Suprapubic skin (tissue), 4 donors: ENCODE measurements at regions not wholly inside any gene's neighbourhood (a gene's known extent, or its start where the extent isn't known, plus 50 kb on each side); places are given as distances from the start of the nearest gene placed in this dataset.

ENCODE experiments used
- DNase-seq, 2 donors: peaks; one replicate each; pipeline ENCODE4 v3.0.0-alpha.2; 2019; ENCODE audit warnings: low spot score in 2 of 2
- H3K27ac ChIP-seq: fragments of 200-600 bp; sonication (generic); one replicate; pipeline ENCODE4 v1.5.1; 2019
- H3K27me3 ChIP-seq: fragments of 200-600 bp; sonication (generic); one replicate; pipeline ENCODE4 v1.5.1; 2019
- H3K36me3 ChIP-seq: fragments of 200-600 bp; sonication (generic); one replicate; pipeline ENCODE4 v1.5.1; 2019
- H3K4me1 ChIP-seq: fragments of 200-600 bp; sonication (generic); one replicate; pipeline ENCODE4 v1.5.1; 2019
- H3K4me3 ChIP-seq: fragments of 200-600 bp; sonication (generic); one replicate; pipeline ENCODE4 v1.5.1; 2019; ENCODE audit warnings: mild to moderate bottlenecking
- H3K9me3 ChIP-seq: fragments of 200-600 bp; sonication (generic); one replicate; pipeline ENCODE4 v1.5.1; 2019
- EP300 ChIP-seq: sonication (generic); formaldehyde crosslinking; IDR thresholded peaks from one replicate; pipeline ENCODE4 v1.6.1; 2017; ENCODE audit warnings: antibody characterized with exemption
- POLR2A ChIP-seq, 2 donors: fragments of 450-650 bp; IDR thresholded peaks; one replicate each; pipeline ENCODE4 v1.6.1; 2017; ENCODE audit warnings: antibody characterized with exemption in 2 of 2, mild to moderate bottlenecking in 2 of 2, moderate library complexity in 2 of 2
- POLR2AphosphoS5 ChIP-seq, 3 donors: sonication (generic); formaldehyde crosslinking; IDR thresholded peaks; one replicate each; pipeline ENCODE4 v1.6.1; 2017; ENCODE audit warnings: antibody characterized with exemption in 3 of 3
- WGBS: methylation state at CpG from one replicate; pipeline ENCODE4 v1.1.5; 2018; 5-methylcytosine and 5-hydroxymethylcytosine counted together
- TF ChIP-seq, protein P1 (sequence below), 2 donors: fragments of 200-600 bp in 1 of 2; fragments of 450-650 bp in 1 of 2; sonication (generic) in 1 of 2; IDR thresholded peaks; one replicate each; pipeline ENCODE4 v1.5.1; 2016 to 2019; ENCODE audit warnings: antibody characterized with exemption in 2 of 2, mild to moderate bottlenecking in 1 of 2, moderate library complexity in 1 of 2

GRCh38 chr17:79279320-79279719 is 204.7 kb downstream of the ENGASE start:
- Histone ChIP-seq H3K27ac (no peak overlapping the region), H3K27me3 (peaks cover 46% of the 10 kb centered on the region), H3K4me3 (no peak overlapping the region), H3K36me3 (no peaks in the 10 kb centered on the region), H3K9me3 (no peaks in the 10 kb centered on the region), H3K4me1 (no peaks in the 10 kb centered on the region)
- no peak for DNase-seq
- TF ChIP-seq POLR2AphosphoS5 (IDR thresholded peaks at IDR 0.05) (no peak), EP300 (no peak), POLR2A (IDR thresholded peaks at IDR 0.05) (no peak)
- TF ChIP-seq, protein P1, sequence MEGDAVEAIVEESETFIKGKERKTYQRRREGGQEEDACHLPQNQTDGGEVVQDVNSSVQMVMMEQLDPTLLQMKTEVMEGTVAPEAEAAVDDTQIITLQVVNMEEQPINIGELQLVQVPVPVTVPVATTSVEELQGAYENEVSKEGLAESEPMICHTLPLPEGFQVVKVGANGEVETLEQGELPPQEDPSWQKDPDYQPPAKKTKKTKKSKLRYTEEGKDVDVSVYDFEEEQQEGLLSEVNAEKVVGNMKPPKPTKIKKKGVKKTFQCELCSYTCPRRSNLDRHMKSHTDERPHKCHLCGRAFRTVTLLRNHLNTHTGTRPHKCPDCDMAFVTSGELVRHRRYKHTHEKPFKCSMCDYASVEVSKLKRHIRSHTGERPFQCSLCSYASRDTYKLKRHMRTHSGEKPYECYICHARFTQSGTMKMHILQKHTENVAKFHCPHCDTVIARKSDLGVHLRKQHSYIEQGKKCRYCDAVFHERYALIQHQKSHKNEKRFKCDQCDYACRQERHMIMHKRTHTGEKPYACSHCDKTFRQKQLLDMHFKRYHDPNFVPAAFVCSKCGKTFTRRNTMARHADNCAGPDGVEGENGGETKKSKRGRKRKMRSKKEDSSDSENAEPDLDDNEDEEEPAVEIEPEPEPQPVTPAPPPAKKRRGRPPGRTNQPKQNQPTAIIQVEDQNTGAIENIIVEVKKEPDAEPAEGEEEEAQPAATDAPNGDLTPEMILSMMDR (IDR thresholded peaks at IDR 0.05): no peak
- WGBS: 84% methylated on average over 10 of the region's 11 CpGs

- DNase-seq: no peak
- Histone ChIP-seq H3K36me3 (no peaks in the 10 kb centered on the region), H3K4me3 (no peak overlapping the region), H3K4me1 (no peaks in the 10 kb centered on the region), H3K27ac (no peak overlapping the region), H3K27me3 (peaks cover 54% of the 10 kb centered on the region), H3K9me3 (no peaks in the 10 kb centered on the region)
- WGBS: 25% methylated on average over 2 of the region's 3 CpGs
- TF ChIP-seq, protein P1 (IDR thresholded peaks at IDR 0.05): no peak
- TF ChIP-seq POLR2A (IDR thresholded peaks at IDR 0.05): no peak
These were observed 202.2 kb downstream of the ENGASE start for GRCh38 chr17:79276821-79277220.

- H3K36me3 ChIP-seq: no peaks in the 10 kb centered on the region
- no peaks in the 10 kb centered on the region for H3K4me1 ChIP-seq
- 70% methylated on average over 4 of the region's 8 CpGs for WGBS
- TF ChIP-seq POLR2A (IDR thresholded peaks at IDR 0.05) (no peak), EP300 (no peak), POLR2AphosphoS5 (IDR thresholded peaks at IDR 0.05) (no peak)
- TF ChIP-seq, protein P1 (IDR thresholded peaks at IDR 0.05): no peak
- H3K27me3 ChIP-seq: peaks cover 61% of the 10 kb centered on the region
- H3K27ac ChIP-seq: no peak overlapping the region
- no peaks in the 10 kb centered on the region for H3K9me3 ChIP-seq
- DNase-seq: no peak
- no peak overlapping the region for H3K4me3 ChIP-seq
These were observed 199.0 kb downstream of the ENGASE start for GRCh38 chr17:79273660-79274059.

GRCh38 chr17:79272666-79273219 is 198.1 kb downstream of the ENGASE start:
- WGBS: 56% methylated on average over 5 of the region's 9 CpGs
- Histone ChIP-seq H3K27me3 (peaks cover 62% of the 10 kb centered on the region), H3K9me3 (no peaks in the 10 kb centered on the region), H3K4me3 (no peak overlapping the region), H3K27ac (no peak overlapping the region), H3K36me3 (no peaks in the 10 kb centered on the region), H3K4me1 (no peaks in the 10 kb centered on the region)
- no peak for TF ChIP-seq POLR2A (IDR thresholded peaks at IDR 0.05)
- TF ChIP-seq, protein P1 (IDR thresholded peaks at IDR 0.05): no peak
- no peak for TF ChIP-seq EP300
- no peak for TF ChIP-seq POLR2AphosphoS5 (IDR thresholded peaks at IDR 0.05)
- no peak for DNase-seq

- WGBS: 77% methylated on average over 9 of the region's 9 CpGs
- peaks cover 67% of the 10 kb centered on the region for H3K27me3 ChIP-seq
These were observed 197.6 kb downstream of the ENGASE start for GRCh38 chr17:79272220-79272619.

More at GRCh38 chr17:79272220-79272619, 197.6 kb downstream of the ENGASE start:
- no peaks in the 10 kb centered on the region for H3K9me3 ChIP-seq
- H3K4me3 ChIP-seq: no peak overlapping the region
- no peaks in the 10 kb centered on the region for H3K36me3 ChIP-seq
- TF ChIP-seq POLR2A (IDR thresholded peaks at IDR 0.05) (no peak), POLR2AphosphoS5 (IDR thresholded peaks at IDR 0.05) (no peak), EP300 (no peak)
- TF ChIP-seq, protein P1 (IDR thresholded peaks at IDR 0.05): no peak
- H3K27ac ChIP-seq: no peak overlapping the region
- DNase-seq: no peak
- no peaks in the 10 kb centered on the region for H3K4me1 ChIP-seq
